ENCODE measurements at regions not wholly inside any gene's neighbourhood (a gene's known extent, or its start where the extent isn't known, plus 50 kb on each side); places are given as distances from the start of the nearest gene placed in this dataset.
"Not testable (repeated sequence)": the region's sequence is repeated elsewhere in the genome, so short reads cannot be mapped to it uniquely, and the experiment has no call there.

- H3K9me3 Mint-ChIP-seq; H3K27me3 Mint-ChIP-seq; DNase-seq; H3K27ac Mint-ChIP-seq; H3K36me3 Mint-ChIP-seq (ENCODE audit: low read depth); H3K4me3 Mint-ChIP-seq; ATAC-seq; H3K4me1 Mint-ChIP-seq: not testable (repeated sequence)
Measured at GRCh38 chr20:30313660-30314059, 943.8 kb upstream of the DEFB115 start.

GRCh38 chr20:30316063-30316462 lies 941.4 kb upstream of the DEFB115 start:
- peak overlapping the region; percentile 32 for H3K4me3 Mint-ChIP-seq
- not testable (repeated sequence) for H3K36me3 Mint-ChIP-seq (ENCODE audit: low read depth); DNase-seq; ATAC-seq; H3K27me3 Mint-ChIP-seq; H3K4me1 Mint-ChIP-seq; H3K9me3 Mint-ChIP-seq; H3K27ac Mint-ChIP-seq

- not testable (repeated sequence) for DNase-seq; H3K27ac Mint-ChIP-seq; ATAC-seq; H3K4me1 Mint-ChIP-seq; H3K27me3 Mint-ChIP-seq; H3K36me3 Mint-ChIP-seq (ENCODE audit: low read depth); H3K9me3 Mint-ChIP-seq; H3K4me3 Mint-ChIP-seq
Measured at GRCh38 chr20:30316532-30317299, 940.7 kb upstream of the DEFB115 start.

- H3K36me3 Mint-ChIP-seq (ENCODE audit: low read depth); H3K9me3 Mint-ChIP-seq; H3K27me3 Mint-ChIP-seq; H3K27ac Mint-ChIP-seq; H3K4me3 Mint-ChIP-seq; H3K4me1 Mint-ChIP-seq; DNase-seq; ATAC-seq: not testable (repeated sequence)
Measured at GRCh38 chr20:30333744-30334143, 923.7 kb upstream of the DEFB115 start.

GRCh38 chr20:30337556-30337955 lies 919.9 kb upstream of the DEFB115 start:
- ATAC-seq: not testable (repeated sequence)

GRCh38 chr20:30348932-30349331 lies 908.5 kb upstream of the DEFB115 start:
- not testable (repeated sequence) for H3K4me3 Mint-ChIP-seq; H3K36me3 Mint-ChIP-seq (ENCODE audit: low read depth); DNase-seq; H3K4me1 Mint-ChIP-seq; H3K27me3 Mint-ChIP-seq; ATAC-seq; H3K27ac Mint-ChIP-seq; H3K9me3 Mint-ChIP-seq

More at GRCh38 chr20:30337556-30337955, 919.9 kb upstream of the DEFB115 start:
- H3K27me3 Mint-ChIP-seq; H3K36me3 Mint-ChIP-seq (ENCODE audit: low read depth); DNase-seq; H3K9me3 Mint-ChIP-seq; H3K4me1 Mint-ChIP-seq; H3K4me3 Mint-ChIP-seq: not testable (repeated sequence)
- H3K27ac Mint-ChIP-seq: peak overlapping the region; percentile 39

GRCh38 chr20:30356854-30357467 lies 900.5 kb upstream of the DEFB115 start:
- not testable (repeated sequence) for H3K36me3 Mint-ChIP-seq (ENCODE audit: low read depth); H3K9me3 Mint-ChIP-seq; H3K4me1 Mint-ChIP-seq; H3K27ac Mint-ChIP-seq; DNase-seq; ATAC-seq; H3K27me3 Mint-ChIP-seq; H3K4me3 Mint-ChIP-seq

GRCh38 chr20:30361756-30362155 lies 895.7 kb upstream of the DEFB115 start:
- not testable (repeated sequence) for H3K4me3 Mint-ChIP-seq; H3K4me1 Mint-ChIP-seq; ATAC-seq; H3K9me3 Mint-ChIP-seq; H3K36me3 Mint-ChIP-seq (ENCODE audit: low read depth); H3K27ac Mint-ChIP-seq; DNase-seq
- H3K27me3 Mint-ChIP-seq: peaks cover 11% of the 10 kb centered on the region

GRCh38 chr20:30376430-30376766 lies 881.1 kb upstream of the DEFB115 start:
- ATAC-seq, H3K9me3 Mint-ChIP-seq: not testable (repeated sequence)
- H3K27ac Mint-ChIP-seq: peak overlapping the region; percentile 85

GRCh38 chr20:30376767-30377658 lies 880.5 kb upstream of the DEFB115 start:
- Mint-ChIP-seq H3K4me3 (peak overlapping the region; percentile 93), H3K4me1 (peaks cover 39% of the 10 kb centered on the region), H3K9me3 (peaks cover 5% of the 10 kb centered on the region), H3K27ac (peak overlapping the region; percentile 85), H3K27me3 (no peaks in the 10 kb centered on the region), H3K36me3 (ENCODE audit: low read depth) (peaks cover 14% of the 10 kb centered on the region)
- DNase-seq (peak; percentile 89), ATAC-seq (peak; percentile 91)

More at GRCh38 chr20:30376430-30376766, 881.1 kb upstream of the DEFB115 start:
- DNase-seq; H3K27me3 Mint-ChIP-seq; H3K36me3 Mint-ChIP-seq (ENCODE audit: low read depth): not testable (repeated sequence)
- peak overlapping the region; percentile 93 for H3K4me3 Mint-ChIP-seq
- peaks cover 33% of the 10 kb centered on the region for H3K4me1 Mint-ChIP-seq

GRCh38 chr20:30378317-30378716 lies 879.1 kb upstream of the DEFB115 start:
- peaks cover 48% of the 10 kb centered on the region for H3K4me1 Mint-ChIP-seq
- peaks cover 17% of the 10 kb centered on the region for H3K36me3 Mint-ChIP-seq (ENCODE audit: low read depth)
- H3K4me3 Mint-ChIP-seq: peak overlapping the region; percentile 93
- not testable (repeated sequence) for H3K27me3 Mint-ChIP-seq, ATAC-seq, H3K9me3 Mint-ChIP-seq, DNase-seq, H3K27ac Mint-ChIP-seq

GRCh38 chr20:30378721-30379120 lies 878.7 kb upstream of the DEFB115 start:
- H3K9me3 Mint-ChIP-seq, DNase-seq, ATAC-seq, H3K27ac Mint-ChIP-seq, H3K27me3 Mint-ChIP-seq: not testable (repeated sequence)
- Mint-ChIP-seq H3K4me1 (peaks cover 52% of the 10 kb centered on the region), H3K4me3 (peak overlapping the region; percentile 93), H3K36me3 (ENCODE audit: low read depth) (peaks cover 17% of the 10 kb centered on the region)

GRCh38 chr20:30384841-30385240 lies 872.6 kb upstream of the DEFB115 start:
- not testable (repeated sequence) for H3K27ac Mint-ChIP-seq, H3K4me3 Mint-ChIP-seq, ATAC-seq, H3K27me3 Mint-ChIP-seq, H3K9me3 Mint-ChIP-seq, DNase-seq
- peaks cover 21% of the 10 kb centered on the region for H3K36me3 Mint-ChIP-seq (ENCODE audit: low read depth)
- H3K4me1 Mint-ChIP-seq: peaks cover 42% of the 10 kb centered on the region

GRCh38 chr20:30386099-30386498 lies 871.4 kb upstream of the DEFB115 start:
- not testable (repeated sequence) for ATAC-seq, H3K27ac Mint-ChIP-seq, H3K9me3 Mint-ChIP-seq, H3K4me3 Mint-ChIP-seq, H3K27me3 Mint-ChIP-seq, DNase-seq
- H3K36me3 Mint-ChIP-seq (ENCODE audit: low read depth): peaks cover 21% of the 10 kb centered on the region
- H3K4me1 Mint-ChIP-seq: peaks cover 33% of the 10 kb centered on the region
